Endothelial cell of umbilical vein (primary cell): ENCODE measurements at regions not wholly inside any gene's neighbourhood (a gene's known extent, or its start where the extent isn't known, plus 50 kb on each side); places are given as distances from the start of the nearest gene placed in this dataset.

Experiments used
- BruUV-seq: library from RNA; stranded (reverse); fragments of 400-500 nt; replicated peaks from 2 replicates; lab custom pipeline; 2021; lab: Mats Ljungman, UMichigan
- CTCF ChIA-PET: fragments of 300-600, 350-600 bp; sonication (Branson Sonifier 250); formaldehyde crosslinking; loops from one replicate; lab custom pipeline; 2021; ENCODE audit warnings: antibody characterized with exemption, inconsistent platforms; lab: Charles Lee
- POLR2A ChIA-PET: fragments of 300-600, 350-600 bp; sonication (Branson Sonifier 250); formaldehyde crosslinking; loops from one replicate; lab custom pipeline; 2021; ENCODE audit warnings: antibody characterized with exemption, inconsistent platforms; lab: Charles Lee
- DNase-seq: peaks from one replicate; pipeline ENCODE4 v3.0.0-alpha.2; 2011; ENCODE audit warnings: low read depth, low spot score
- FAIRE-seq: peaks from 2 replicates; lab custom pipeline; 2011; peaks lifted over from hg19 to GRCh38; lab: Jason Lieb, UNC
- H2AFZ ChIP-seq: 2 replicates; pipeline ENCODE4 v1.6.0; 2012; ENCODE audit warnings: low read depth, low read length, control low read depth, inconsistent platforms
- H3K27ac ChIP-seq: 2 replicates; pipeline ENCODE4 v1.5.1; 2011; ENCODE audit warnings: low read depth, mild to moderate bottlenecking, control low read depth, low read length, moderate library complexity; ENCODE audit not compliant: insufficient read depth
- H3K27me3 ChIP-seq, 2 experiments: 2 replicates each; pipeline versions ENCODE4 v1.6.0 to v1.6.1; 2011; ENCODE audit warnings: low read length in 2 of 2, mixed read lengths in 1 of 2; ENCODE audit not compliant: control insufficient read depth in 2 of 2, insufficient read depth in 2 of 2
- H3K36me3 ChIP-seq, 2 experiments: 2 replicates in 1 of 2; 3 replicates in 1 of 2; pipeline ENCODE4 v1.5.1; 2011; ENCODE audit warnings: low read length in 2 of 2, mild to moderate bottlenecking in 1 of 2, moderate library complexity in 1 of 2; ENCODE audit not compliant: control insufficient read depth in 2 of 2, insufficient read depth in 2 of 2; ENCODE audit errors: extremely low read depth in 1 of 2
- H3K4me1 ChIP-seq: 3 replicates; pipeline ENCODE4 v1.5.1; 2011; ENCODE audit warnings: mild to moderate bottlenecking, low read length; ENCODE audit not compliant: control insufficient read depth, insufficient read depth; ENCODE audit errors: extremely low read depth
- H3K4me2 ChIP-seq: 2 replicates; pipeline ENCODE4 v1.6.1; 2011; ENCODE audit warnings: low read length, control low read depth, mixed read lengths; ENCODE audit not compliant: insufficient read depth
- H3K4me3 ChIP-seq, 3 experiments: fragments of 200-600 bp in 1 of 3; sonication (generic), shearing (Covaris generic) in 1 of 3; replicated peaks in 1 of 3; 2 replicates each; pipeline ENCODE4 v1.5.1; 2011 to 2016; ENCODE audit warnings: control low read depth in 3 of 3, low read length in 3 of 3, mild to moderate bottlenecking in 2 of 3, inconsistent platforms in 1 of 3, low read depth in 1 of 3, moderate library complexity in 1 of 3; ENCODE audit not compliant: insufficient read depth in 1 of 3
- H3K79me2 ChIP-seq: 2 replicates; pipeline ENCODE4 v1.6.0; 2012; ENCODE audit warnings: low read length, inconsistent platforms; ENCODE audit not compliant: control insufficient read depth, insufficient read depth
- H3K9ac ChIP-seq: replicated peaks from 2 replicates; pipeline ENCODE3; 2011; ENCODE audit warnings: low read length, control low read depth; ENCODE audit not compliant: insufficient read depth; ENCODE audit errors: extremely low read depth
- H3K9me1 ChIP-seq: replicated peaks from 3 replicates; pipeline ENCODE4 v1.6.0; 2011; ENCODE audit warnings: mild to moderate bottlenecking, low read length; ENCODE audit not compliant: control insufficient read depth, insufficient read depth; ENCODE audit errors: extremely low read depth
- H3K9me3 ChIP-seq: replicated peaks from 2 replicates; pipeline ENCODE4 v1.5.1; 2012; ENCODE audit warnings: low read length, inconsistent platforms; ENCODE audit not compliant: control insufficient read depth, insufficient read depth
- H4K20me1 ChIP-seq: replicated peaks from 2 replicates; pipeline ENCODE3; 2011; ENCODE audit warnings: mild to moderate bottlenecking, low read length; ENCODE audit not compliant: control insufficient read depth, insufficient read depth; ENCODE audit errors: extremely low read depth
- EZH2 ChIP-seq: IDR thresholded peaks from 2 replicates; pipeline ENCODE4 v1.6.1; 2012; ENCODE audit warnings: borderline replicate concordance, low read depth, mild to moderate bottlenecking, moderate library complexity, low read length, inconsistent platforms; ENCODE audit not compliant: severe bottlenecking
- JUN ChIP-seq: IDR thresholded peaks from 2 replicates; pipeline ENCODE4 v1.6.1; 2011; ENCODE audit warnings: borderline replicate concordance, low read depth; ENCODE audit not compliant: insufficient read length, insufficient read depth
- MAX ChIP-seq: IDR thresholded peaks from 2 replicates; pipeline ENCODE4 v1.6.1; 2011; ENCODE audit not compliant: insufficient read depth, insufficient read length
- MYC ChIP-seq: IDR thresholded peaks from one replicate; pipeline ENCODE4 v1.6.1; 2011; ENCODE audit warnings: mild to moderate bottlenecking, low read depth, low read length
- POLR2A ChIP-seq: IDR thresholded peaks from 2 replicates; pipeline ENCODE4 v1.6.1; 2012; ENCODE audit warnings: low read depth, mild to moderate bottlenecking, control low read depth, low read length
- POLR2AphosphoS5 ChIP-seq: IDR thresholded peaks from 2 replicates; pipeline ENCODE4 v1.6.1; 2012; ENCODE audit warnings: low read depth, mild to moderate bottlenecking, control low read depth, low read length, moderate library complexity; ENCODE audit not compliant: insufficient read depth
- dilution Hi-C: fragments of 300-500 bp; cut with MboI; formaldehyde crosslinking; loops from one replicate; pipeline ENCODE4 v1.15.0; 2019; ENCODE audit warnings: low sequenced_read_pairs; ENCODE audit not compliant: extremely low pct_ligation_motif_present
- intact Hi-C: fragments of 100-400 bp; cut with micrococcal nuclease; formaldehyde crosslinking; loops from one replicate; pipeline ENCODE4 v1.10.0; 2022

GRCh38 chr2:226048611-226049010, 649.1 kb downstream of the NYAP2 start:
- no TSS peak for BruUV-seq
- Histone ChIP-seq H3K79me2 (no peaks in the 10 kb centered on the region), H3K9me1 (no peaks in the 10 kb centered on the region), H3K9ac (no peak overlapping the region), H3K9me3 (no peaks in the 10 kb centered on the region), H3K27me3 (no peaks in the 10 kb centered on the region), H3K4me3 (no peak overlapping the region), H3K4me2 (no peak overlapping the region), H2AFZ (no peak overlapping the region), H3K27ac (no peak overlapping the region), H3K36me3 (no peaks in the 10 kb centered on the region), H4K20me1 (no peaks in the 10 kb centered on the region), H3K4me1 (no peaks in the 10 kb centered on the region)
- DNase-seq, result peak; percentile 31
- POLR2A ChIA-PET, result no interaction called here
- FAIRE-seq, result peak; percentile 4
- no peak for TF ChIP-seq EZH2
- TF ChIP-seq JUN, result no peak
- TF ChIP-seq POLR2A, result no peak
- TF ChIP-seq MYC, result no peak
- intact Hi-C loops (loop anchor here (2.0 to 5.0 kb wide), 2 partner anchors 66 to 609 kb away; no protein-coding TSS in a partner anchor), dilution Hi-C loops (no loop called here)
- CTCF ChIA-PET, result no interaction called here

- Histone ChIP-seq H2AFZ (no peak overlapping the region), H3K36me3 (no peaks in the 10 kb centered on the region), H3K9ac (no peak overlapping the region), H3K4me3 (no peak overlapping the region), H3K4me1 (no peaks in the 10 kb centered on the region), H3K9me3 (no peaks in the 10 kb centered on the region), H3K27me3 (no peaks in the 10 kb centered on the region), H3K4me2 (no peak overlapping the region), H3K27ac (no peak overlapping the region), H3K79me2 (no peaks in the 10 kb centered on the region), H3K9me1 (no peaks in the 10 kb centered on the region), H4K20me1 (no peaks in the 10 kb centered on the region)
- dilution Hi-C loops (no loop called here), intact Hi-C loops (loop anchor here (5.0 kb wide), 1 partner anchor 612 kb away; no protein-coding TSS in a partner anchor)
- ChIA-PET CTCF (no interaction called here), POLR2A (no interaction called here)
- BruUV-seq, result no TSS peak
- FAIRE-seq (no peak), DNase-seq (no peak)
- TF ChIP-seq MAX (no peak), POLR2AphosphoS5 (no peak), POLR2A (no peak)
These were observed 645.6 kb downstream of the NYAP2 start for GRCh38 chr2:226045080-226045479.
